SK-N-SH treated with all-trans-retinoic acid at 6 μM for 48 hours (cell line): ENCODE measurements at regions not wholly inside any gene's neighbourhood (a gene's known extent, or its start where the extent isn't known, plus 50 kb on each side); places are given as distances from the start of the nearest gene placed in this dataset.

Source experiments
- ATAC-seq: fragments of 200-7000 bp; cut with Tn5 transposase; 3 replicates; pipeline ENCODE4 v1.9.1; 2020; ENCODE audit warnings: mild to moderate bottlenecking, moderate library complexity
- ARNTL ChIP-seq: fragments of 450-650 bp; formaldehyde crosslinking; IDR thresholded peaks from 2 replicates; pipeline ENCODE4 v1.5.0; 2020; ENCODE audit warnings: low read depth, mild to moderate bottlenecking, moderate library complexity, borderline replicate concordance
- BACH2 ChIP-seq: fragments of 250-450 bp; sonication (Bioruptor Pico); IDR thresholded peaks from 2 replicates; pipeline ENCODE4 v1.9.0; 2021; ENCODE audit warnings: mild to moderate bottlenecking, borderline replicate concordance
- CSDC2 ChIP-seq: fragments of 250-450 bp; sonication (Bioruptor Pico); IDR thresholded peaks from 2 replicates; pipeline ENCODE4 v1.5.0; 2020; ENCODE audit warnings: mild to moderate bottlenecking, moderate library complexity
- CSRNP3 ChIP-seq: fragments of 250-450 bp; sonication (Bioruptor Pico); IDR thresholded peaks from 2 replicates; pipeline ENCODE4 v1.5.1; 2021; ENCODE audit warnings: mild to moderate bottlenecking, moderate library complexity
- ESRRG ChIP-seq: fragments of 250-450 bp; sonication (Bioruptor Pico); IDR thresholded peaks from 2 replicates; pipeline ENCODE4 v1.6.1; 2021; ENCODE audit warnings: mild to moderate bottlenecking
- GLIS3 ChIP-seq: fragments of 250-450 bp; sonication (Bioruptor Pico); IDR thresholded peaks from 2 replicates; pipeline ENCODE4 v1.5.0; 2020; ENCODE audit warnings: mild to moderate bottlenecking, moderate library complexity
- ISL1 ChIP-seq: fragments of 250-450 bp; sonication (Bioruptor Pico); IDR thresholded peaks from 2 replicates; pipeline ENCODE4 v2.1.2; 2022; ENCODE audit warnings: mild to moderate bottlenecking, moderate library complexity
- OSR1 ChIP-seq: fragments of 250-450 bp; sonication (Bioruptor Pico); IDR thresholded peaks from 2 replicates; pipeline ENCODE4 v1.8.0; 2022; ENCODE audit warnings: moderate library complexity, mild to moderate bottlenecking, inconsistent platforms
- PATZ1 ChIP-seq: fragments of 250-450 bp; sonication (Bioruptor Pico); IDR thresholded peaks from 2 replicates; pipeline ENCODE4 v1.8.0; 2020; ENCODE audit warnings: mild to moderate bottlenecking, moderate library complexity, borderline replicate concordance
- PPARA ChIP-seq: fragments of 250-450 bp; sonication (Bioruptor Pico); IDR thresholded peaks from 2 replicates; pipeline ENCODE4 v1.5.0; 2020; ENCODE audit warnings: mild to moderate bottlenecking, borderline replicate concordance
- RARB ChIP-seq: fragments of 250-450 bp; sonication (Bioruptor Pico); IDR thresholded peaks from 2 replicates; pipeline ENCODE4 v1.8.0; 2021; ENCODE audit warnings: mild to moderate bottlenecking, moderate library complexity
- TOX ChIP-seq: fragments of 250-450 bp; sonication (Bioruptor Pico); IDR thresholded peaks from 2 replicates; pipeline ENCODE4 v1.8.0; 2021; ENCODE audit warnings: mild to moderate bottlenecking, moderate library complexity, borderline replicate concordance
- TSHZ2 ChIP-seq: fragments of 250-450 bp; sonication (Bioruptor Pico); IDR thresholded peaks from 2 replicates; pipeline ENCODE4 v1.5.0; 2020; ENCODE audit warnings: mild to moderate bottlenecking, moderate library complexity
- ZC3H10 ChIP-seq: fragments of 250-450 bp; sonication (Bioruptor Pico); IDR thresholded peaks from 2 replicates; pipeline ENCODE4 v1.5.1; 2021; ENCODE audit warnings: mild to moderate bottlenecking, moderate library complexity
- ZFP30 ChIP-seq: fragments of 450-650 bp; formaldehyde crosslinking; IDR thresholded peaks from 2 replicates; pipeline ENCODE4 v1.5.0; 2022; ENCODE audit warnings: mild to moderate bottlenecking, moderate library complexity
- ZNF565 ChIP-seq: fragments of 450-650 bp; formaldehyde crosslinking; conservative IDR thresholded peaks from 2 replicates; pipeline ENCODE4 v1.5.0; 2020; ENCODE audit warnings: low read depth, mild to moderate bottlenecking, moderate library complexity
- ZNF70 ChIP-seq: fragments of 450-650 bp; formaldehyde crosslinking; IDR thresholded peaks from 2 replicates; pipeline ENCODE4 v1.5.0; 2020; ENCODE audit warnings: mild to moderate bottlenecking, moderate library complexity
- ZNF8 ChIP-seq: fragments of 450-650 bp; formaldehyde crosslinking; IDR thresholded peaks from 2 replicates; pipeline ENCODE4 v1.5.0; 2020; ENCODE audit warnings: mild to moderate bottlenecking, moderate library complexity
- TF ChIP-seq, protein P1 (sequence below): fragments of 250-450 bp; sonication (Bioruptor Pico); IDR thresholded peaks from 2 replicates; pipeline ENCODE4 v1.8.0; 2021; ENCODE audit warnings: low read depth, mild to moderate bottlenecking, moderate library complexity, borderline replicate concordance
- TF ChIP-seq, protein P2 (sequence below): fragments of 250-450 bp; sonication (Bioruptor Pico); IDR thresholded peaks from 2 replicates; pipeline ENCODE4 v1.5.1; 2020; ENCODE audit warnings: low read depth, mild to moderate bottlenecking, moderate library complexity

DNA sequence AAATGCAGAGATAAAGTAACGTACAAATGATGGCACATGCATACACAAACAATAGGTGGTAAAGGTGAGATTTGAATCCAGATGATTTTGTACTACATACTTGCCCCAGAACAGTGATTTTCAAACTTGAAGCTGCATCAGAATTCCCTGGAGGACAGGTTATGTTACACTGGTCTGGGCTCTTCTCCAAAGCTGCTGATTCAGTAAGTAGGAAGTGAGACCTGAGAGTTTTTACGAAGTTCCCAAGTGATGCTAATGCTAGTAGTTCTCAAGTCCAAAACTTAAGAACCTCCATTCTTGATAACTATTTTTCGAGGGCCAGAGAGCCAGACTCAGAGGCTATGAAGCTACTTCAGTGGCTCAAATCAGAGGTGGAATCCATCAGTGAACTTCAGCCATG lies 159.0 kb upstream of the POM121L12 start:
- TF ChIP-seq ARNTL (CRISPR knock-in tag): no peak
- TF ChIP-seq ZNF70 (CRISPR knock-in tag): no peak
- TF ChIP-seq ZC3H10: no peak
- TF ChIP-seq CSRNP3 (CRISPR knock-in tag): no peak
- no peak for TF ChIP-seq PATZ1 (CRISPR knock-in tag)
- no peak for TF ChIP-seq PPARA (CRISPR knock-in tag)
- TF ChIP-seq ISL1 (CRISPR knock-in tag): no peak
- TF ChIP-seq TOX: no peak
- no peak for TF ChIP-seq ESRRG (CRISPR knock-in tag)
- no peak for TF ChIP-seq RARB (CRISPR knock-in tag)
- TF ChIP-seq BACH2: no peak
- TF ChIP-seq OSR1 (CRISPR knock-in tag): no peak
- no peak for TF ChIP-seq ZNF8
- TF ChIP-seq CSDC2: no peak
- TF ChIP-seq ZNF565: no peak
- no peak for ATAC-seq

- TF ChIP-seq GLIS3 (CRISPR knock-in tag) (no peak), RARB (CRISPR knock-in tag) (no peak)
- TF ChIP-seq, protein P1, sequence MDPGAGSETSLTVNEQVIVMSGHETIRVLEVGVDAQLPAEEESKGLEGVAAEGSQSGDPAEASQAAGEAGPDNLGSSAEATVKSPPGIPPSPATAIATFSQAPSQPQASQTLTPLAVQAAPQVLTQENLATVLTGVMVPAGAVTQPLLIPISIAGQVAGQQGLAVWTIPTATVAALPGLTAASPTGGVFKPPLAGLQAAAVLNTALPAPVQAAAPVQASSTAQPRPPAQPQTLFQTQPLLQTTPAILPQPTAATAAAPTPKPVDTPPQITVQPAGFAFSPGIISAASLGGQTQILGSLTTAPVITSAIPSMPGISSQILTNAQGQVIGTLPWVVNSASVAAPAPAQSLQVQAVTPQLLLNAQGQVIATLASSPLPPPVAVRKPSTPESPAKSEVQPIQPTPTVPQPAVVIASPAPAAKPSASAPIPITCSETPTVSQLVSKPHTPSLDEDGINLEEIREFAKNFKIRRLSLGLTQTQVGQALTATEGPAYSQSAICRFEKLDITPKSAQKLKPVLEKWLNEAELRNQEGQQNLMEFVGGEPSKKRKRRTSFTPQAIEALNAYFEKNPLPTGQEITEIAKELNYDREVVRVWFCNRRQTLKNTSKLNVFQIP (CRISPR knock-in tag): no peak
- ATAC-seq: no peak
Observed at GRCh38 chr7:52863652-52864051, 171.8 kb upstream of the POM121L12 start.

- no peak for ATAC-seq
- TF ChIP-seq ZC3H10 (no peak), ZFP30 (CRISPR knock-in tag) (no peak), CSRNP3 (CRISPR knock-in tag) (no peak), ZNF565 (no peak), PATZ1 (CRISPR knock-in tag) (no peak), PPARA (CRISPR knock-in tag) (no peak), OSR1 (CRISPR knock-in tag) (no peak), TSHZ2 (CRISPR knock-in tag) (no peak)
- TF ChIP-seq, protein P2, sequence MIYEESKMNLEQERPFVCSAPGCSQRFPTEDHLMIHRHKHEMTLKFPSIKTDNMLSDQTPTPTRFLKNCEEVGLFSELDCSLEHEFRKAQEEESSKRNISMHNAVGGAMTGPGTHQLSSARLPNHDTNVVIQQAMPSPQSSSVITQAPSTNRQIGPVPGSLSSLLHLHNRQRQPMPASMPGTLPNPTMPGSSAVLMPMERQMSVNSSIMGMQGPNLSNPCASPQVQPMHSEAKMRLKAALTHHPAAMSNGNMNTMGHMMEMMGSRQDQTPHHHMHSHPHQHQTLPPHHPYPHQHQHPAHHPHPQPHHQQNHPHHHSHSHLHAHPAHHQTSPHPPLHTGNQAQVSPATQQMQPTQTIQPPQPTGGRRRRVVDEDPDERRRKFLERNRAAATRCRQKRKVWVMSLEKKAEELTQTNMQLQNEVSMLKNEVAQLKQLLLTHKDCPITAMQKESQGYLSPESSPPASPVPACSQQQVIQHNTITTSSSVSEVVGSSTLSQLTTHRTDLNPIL: no peak
- TF ChIP-seq, all 23 proteins: peak for 0
Observed at GRCh38 chr7:52862321-52862720, 173.1 kb upstream of the POM121L12 start.
